H1 (cell line): ENCODE measurements at regions not wholly inside any gene's neighbourhood (a gene's known extent, or its start where the extent isn't known, plus 50 kb on each side); places are given as distances from the start of the nearest gene placed in this dataset.

Experiments
- CTCF ChIA-PET: fragments of 300-600 bp; sonication (Branson Sonifier 250); formaldehyde crosslinking; loops from one replicate; lab custom pipeline; 2021; ENCODE audit not compliant: partially characterized antibody; lab: Charles Lee
- POLR2A ChIA-PET: fragments of 300-600 bp; sonication (Branson Sonifier 250); formaldehyde crosslinking; loops from one replicate; lab custom pipeline; 2021; ENCODE audit warnings: inconsistent platforms; ENCODE audit not compliant: partially characterized antibody; lab: Charles Lee
- DNase-seq, 2 experiments: peaks; one replicate each; pipeline versions ENCODE4 v3.0.0 to v3.0.0-alpha.2; 2010 to 2022; ENCODE audit warnings: low spot score in 2 of 2, low read depth in 1 of 2, mixed read lengths in 1 of 2
- FAIRE-seq: peaks from 2 replicates; lab custom pipeline; 2011; peaks lifted over from hg19 to GRCh38; lab: Jason Lieb, UNC
- H2AFZ ChIP-seq: 2 replicates; pipeline ENCODE4 v1.8.1; 2012; ENCODE audit warnings: low read length, inconsistent platforms
- H2AK5ac ChIP-seq: 2 replicates; pipeline ENCODE4 v1.6.1; 2013; ENCODE audit warnings: low read depth, low read length
- H2BK120ac ChIP-seq: replicated peaks from 2 replicates; pipeline ENCODE3; 2013; ENCODE audit warnings: low read depth, low read length, inconsistent platforms
- H2BK12ac ChIP-seq: 2 replicates; pipeline ENCODE4 v1.6.1; 2013; ENCODE audit warnings: low read depth, low read length
- H2BK15ac ChIP-seq: 2 replicates; pipeline ENCODE4 v1.6.1; 2013; ENCODE audit warnings: low read length
- H2BK20ac ChIP-seq: 2 replicates; pipeline ENCODE4 v1.6.1; 2013; ENCODE audit warnings: low read length
- H2BK5ac ChIP-seq: 2 replicates; pipeline ENCODE4 v1.6.1; 2013; ENCODE audit warnings: low read depth, low read length
- H3K14ac ChIP-seq: 2 replicates; pipeline ENCODE4 v1.6.1; 2013; ENCODE audit warnings: inconsistent platforms; ENCODE audit not compliant: insufficient read length
- H3K18ac ChIP-seq: 2 replicates; pipeline ENCODE4 v1.6.1; 2013; ENCODE audit warnings: low read length; ENCODE audit errors: extremely low read depth
- H3K23ac ChIP-seq: 2 replicates; pipeline ENCODE4 v1.6.1; 2013; ENCODE audit warnings: inconsistent platforms; ENCODE audit not compliant: insufficient read length
- H3K23me2 ChIP-seq: 2 replicates; pipeline ENCODE4 v1.6.1; 2013; ENCODE audit warnings: low read depth, low read length
- H3K27ac ChIP-seq: 2 replicates; pipeline ENCODE4 v1.6.1; 2011; ENCODE audit warnings: low read depth, low read length, inconsistent platforms
- H3K27me3 ChIP-seq, 4 experiments: replicated peaks in 1 of 4; 1 replicate in 1 of 4; 2 replicates in 3 of 4; pipeline versions ENCODE4 v1.6.1 to v1.8.1; 2011 to 2013; ENCODE audit warnings: low read length in 3 of 4, mild to moderate bottlenecking in 3 of 4, inconsistent platforms in 2 of 4, mixed read lengths in 2 of 4, moderate library complexity in 1 of 4; ENCODE audit not compliant: control insufficient read depth in 3 of 4, insufficient read depth in 3 of 4; ENCODE audit errors: extremely low read depth in 1 of 4
- H3K36me3 ChIP-seq, 4 experiments: 2 replicates each; pipeline versions ENCODE4 v1.6.1 to v1.8.1; 2011 to 2013; ENCODE audit warnings: mild to moderate bottlenecking in 4 of 4, low read length in 3 of 4, moderate library complexity in 2 of 4, control low read depth in 1 of 4, inconsistent platforms in 1 of 4; ENCODE audit not compliant: insufficient read depth in 4 of 4, control insufficient read depth in 2 of 4
- H3K4ac ChIP-seq: replicated peaks from 2 replicates; pipeline ENCODE3; 2013; ENCODE audit warnings: low read length, low read depth, mixed read lengths, inconsistent platforms; ENCODE audit not compliant: insufficient read length
- H3K4me1 ChIP-seq, 4 experiments: replicated peaks in 1 of 4; 1 replicate in 1 of 4; 2 replicates in 3 of 4; pipeline versions ENCODE4 v1.6.1 to v1.8.1; 2011 to 2013; ENCODE audit warnings: low read length in 3 of 4, inconsistent platforms in 2 of 4, mixed read lengths in 1 of 4; ENCODE audit not compliant: insufficient read depth in 4 of 4, control insufficient read depth in 3 of 4
- H3K4me2 ChIP-seq, 2 experiments: 2 replicates each; pipeline versions ENCODE4 v1.6.1 to v1.8.1; 2011 to 2013; ENCODE audit warnings: low read depth in 2 of 2, low read length in 2 of 2, control low read depth in 1 of 2, inconsistent platforms in 1 of 2, mild to moderate bottlenecking in 1 of 2; ENCODE audit not compliant: insufficient read depth in 1 of 2
- H3K4me3 ChIP-seq, 4 experiments: fragments of 200-600, 300-600 bp in 1 of 4; sonication (generic), shearing (Covaris generic), sonication (Bioruptor Twin) in 1 of 4; 2 replicates each; pipeline versions ENCODE4 v1.5.1 to v1.8.1; 2011 to 2016; ENCODE audit warnings: low read length in 4 of 4, low read depth in 3 of 4, control low read depth in 2 of 4, inconsistent platforms in 2 of 4, mild to moderate bottlenecking in 2 of 4, mixed read lengths in 1 of 4, moderate library complexity in 1 of 4; ENCODE audit not compliant: insufficient read depth in 2 of 4; ENCODE audit errors: extremely low read depth in 1 of 4
- H3K56ac ChIP-seq: replicated peaks from 2 replicates; pipeline ENCODE3; 2013; ENCODE audit warnings: low read depth, mild to moderate bottlenecking, mixed read lengths, low read length, inconsistent platforms; ENCODE audit not compliant: insufficient read length
- H3K79me1 ChIP-seq: 2 replicates; pipeline ENCODE4 v1.6.1; 2013; ENCODE audit warnings: low read depth, low read length, control low read depth
- H3K79me2 ChIP-seq, 2 experiments: 2 replicates each; pipeline versions ENCODE4 v1.6.1 to v1.8.1; 2012 to 2013; ENCODE audit warnings: low read length in 2 of 2, mild to moderate bottlenecking in 2 of 2, inconsistent platforms in 1 of 2; ENCODE audit not compliant: insufficient read depth in 2 of 2, control insufficient read depth in 1 of 2
- H3K9ac ChIP-seq, 4 experiments: replicated peaks in 1 of 4; 1 replicate in 1 of 4; 2 replicates in 3 of 4; pipeline versions ENCODE4 v1.6.1 to v1.8.1; 2011 to 2013; ENCODE audit warnings: low read depth in 3 of 4, low read length in 3 of 4, control low read depth in 2 of 4, mild to moderate bottlenecking in 2 of 4, moderate library complexity in 2 of 4, inconsistent platforms in 1 of 4; ENCODE audit errors: extremely low read depth in 1 of 4
- H3K9me3 ChIP-seq, 2 experiments: 2 replicates each; pipeline versions ENCODE4 v1.6.1 to v1.8.1; 2012 to 2013; ENCODE audit warnings: mild to moderate bottlenecking in 2 of 2, moderate library complexity in 2 of 2, control low read depth in 1 of 2, inconsistent platforms in 1 of 2, low read depth in 1 of 2, low read length in 1 of 2, mixed read lengths in 1 of 2; ENCODE audit not compliant: insufficient read depth in 2 of 2
- H4K20me1 ChIP-seq, 2 experiments: replicated peaks in 1 of 2; 2 replicates each; pipeline versions ENCODE3 to v1.8.1; 2011 to 2013; ENCODE audit warnings: inconsistent platforms in 2 of 2, low read length in 2 of 2, mild to moderate bottlenecking in 1 of 2; ENCODE audit not compliant: insufficient read depth in 2 of 2, control insufficient read depth in 1 of 2
- H4K5ac ChIP-seq: 2 replicates; pipeline ENCODE4 v1.6.1; 2013; ENCODE audit warnings: low read length, low read depth, mixed read lengths, inconsistent platforms; ENCODE audit not compliant: insufficient read length
- H4K8ac ChIP-seq: 2 replicates; pipeline ENCODE4 v1.8.0; 2013; ENCODE audit warnings: mild to moderate bottlenecking, moderate library complexity, low read length, inconsistent platforms; ENCODE audit not compliant: insufficient read depth; ENCODE audit errors: extremely low read depth
- H4K91ac ChIP-seq: replicated peaks from 2 replicates; pipeline ENCODE3; 2013; ENCODE audit warnings: low read length, mixed read lengths, inconsistent platforms; ENCODE audit not compliant: insufficient read length
- HDAC2 ChIP-seq, 2 experiments: fragments of 300-600 bp in 1 of 2; sonication (generic) in 1 of 2; IDR thresholded peaks; 2 replicates each; pipeline ENCODE4 v1.6.1; 2011 to 2012; ENCODE audit warnings: low read depth in 2 of 2, low read length in 2 of 2, mild to moderate bottlenecking in 2 of 2, moderate library complexity in 2 of 2, borderline replicate concordance in 1 of 2, inconsistent platforms in 1 of 2
- RXRA ChIP-seq: IDR thresholded peaks from 2 replicates; pipeline ENCODE4 v1.6.1; 2011; ENCODE audit warnings: low read depth, mild to moderate bottlenecking, low read length, moderate library complexity; ENCODE audit not compliant: insufficient read depth
- TF ChIP-seq, protein P1 (sequence below), 3 experiments: IDR thresholded peaks; 1 replicate in 2 of 3; 2 replicates in 1 of 3; pipeline versions ENCODE4 v1.5.1 to v1.6.1; 2011; ENCODE audit warnings: low read length in 3 of 3, mild to moderate bottlenecking in 3 of 3, inconsistent platforms in 2 of 3, low read depth in 1 of 3, moderate library complexity in 1 of 3; ENCODE audit not compliant: insufficient read depth in 1 of 3; ENCODE audit errors: control extremely low read depth in 1 of 3
- TF ChIP-seq, protein P2 (sequence below): IDR thresholded peaks from 2 replicates; pipeline ENCODE4 v1.6.1; 2011; ENCODE audit warnings: low read length, improper control_type of control experiment

DNA sequence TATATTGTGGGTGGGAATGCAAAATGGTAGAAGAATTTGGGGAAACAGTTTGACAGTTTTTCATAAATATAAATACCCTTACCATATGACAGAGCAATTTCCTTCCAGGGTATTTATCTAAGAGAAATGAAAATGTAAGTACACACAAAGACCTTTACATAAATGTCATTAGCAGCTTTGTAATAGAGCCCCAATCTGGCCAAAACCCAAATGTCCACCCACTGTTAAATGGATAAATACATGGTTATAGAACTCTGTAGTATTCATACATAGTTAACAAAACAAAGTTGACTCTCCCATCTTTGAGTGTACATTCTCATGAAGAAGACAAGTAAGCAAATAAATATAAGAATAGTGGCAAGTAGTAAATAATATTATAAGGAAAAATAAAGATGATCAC lies 514.8 kb upstream of the NOX3 start:
- H3K27me3 ChIP-seq, result no peaks in the 10 kb centered on the region
- no peak overlapping the region for H3K4me2 ChIP-seq
- no peak overlapping the region for H2AK5ac ChIP-seq
- H3K18ac ChIP-seq, result no peak overlapping the region
- no peaks in the 10 kb centered on the region for H3K79me1 ChIP-seq
- H3K9me3 ChIP-seq, result 0 out of 4 replicates have a peak, but pooled peaks cover 0 to 3% of the 10 kb centered on the region in 2 experiments
- H4K8ac ChIP-seq, result no peak overlapping the region
- H3K36me3 ChIP-seq, result no peaks in the 10 kb centered on the region
- DNase-seq (no peak), FAIRE-seq (no peak)
- TF ChIP-seq, protein P1, sequence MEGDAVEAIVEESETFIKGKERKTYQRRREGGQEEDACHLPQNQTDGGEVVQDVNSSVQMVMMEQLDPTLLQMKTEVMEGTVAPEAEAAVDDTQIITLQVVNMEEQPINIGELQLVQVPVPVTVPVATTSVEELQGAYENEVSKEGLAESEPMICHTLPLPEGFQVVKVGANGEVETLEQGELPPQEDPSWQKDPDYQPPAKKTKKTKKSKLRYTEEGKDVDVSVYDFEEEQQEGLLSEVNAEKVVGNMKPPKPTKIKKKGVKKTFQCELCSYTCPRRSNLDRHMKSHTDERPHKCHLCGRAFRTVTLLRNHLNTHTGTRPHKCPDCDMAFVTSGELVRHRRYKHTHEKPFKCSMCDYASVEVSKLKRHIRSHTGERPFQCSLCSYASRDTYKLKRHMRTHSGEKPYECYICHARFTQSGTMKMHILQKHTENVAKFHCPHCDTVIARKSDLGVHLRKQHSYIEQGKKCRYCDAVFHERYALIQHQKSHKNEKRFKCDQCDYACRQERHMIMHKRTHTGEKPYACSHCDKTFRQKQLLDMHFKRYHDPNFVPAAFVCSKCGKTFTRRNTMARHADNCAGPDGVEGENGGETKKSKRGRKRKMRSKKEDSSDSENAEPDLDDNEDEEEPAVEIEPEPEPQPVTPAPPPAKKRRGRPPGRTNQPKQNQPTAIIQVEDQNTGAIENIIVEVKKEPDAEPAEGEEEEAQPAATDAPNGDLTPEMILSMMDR (IDR thresholded peaks at IDR 0.05; ENCODE audit: control extremely low read depth in 1 of 3, insufficient read depth in 1 of 3, low read depth in 1 of 3, low read length in 3 of 3), result no peak
- TF ChIP-seq, protein P2, sequence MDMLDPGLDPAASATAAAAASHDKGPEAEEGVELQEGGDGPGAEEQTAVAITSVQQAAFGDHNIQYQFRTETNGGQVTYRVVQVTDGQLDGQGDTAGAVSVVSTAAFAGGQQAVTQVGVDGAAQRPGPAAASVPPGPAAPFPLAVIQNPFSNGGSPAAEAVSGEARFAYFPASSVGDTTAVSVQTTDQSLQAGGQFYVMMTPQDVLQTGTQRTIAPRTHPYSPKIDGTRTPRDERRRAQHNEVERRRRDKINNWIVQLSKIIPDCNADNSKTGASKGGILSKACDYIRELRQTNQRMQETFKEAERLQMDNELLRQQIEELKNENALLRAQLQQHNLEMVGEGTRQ, result no peak
- no peak for TF ChIP-seq RXRA
- TF ChIP-seq HDAC2 (IDR thresholded peaks at IDR 0.05; ENCODE audit: borderline replicate concordance in 1 of 2, low read depth in 2 of 2, low read length in 2 of 2), result no peak
- H3K23ac ChIP-seq, result no peak overlapping the region
- no peak overlapping the region for H2BK15ac ChIP-seq
- no peak overlapping the region for H3K56ac ChIP-seq
- no peak overlapping the region for H3K4me3 ChIP-seq
- no peak overlapping the region for H3K4ac ChIP-seq
- no peak overlapping the region for H3K27ac ChIP-seq
- H4K20me1 ChIP-seq, result no peaks in the 10 kb centered on the region
- H4K5ac ChIP-seq, result no peak overlapping the region
- H3K79me2 ChIP-seq, result no peaks in the 10 kb centered on the region
- H2AFZ ChIP-seq, result no peak overlapping the region
- no peak overlapping the region for H4K91ac ChIP-seq
- POLR2A ChIA-PET, result no interaction called here
- H3K14ac ChIP-seq, result no peak overlapping the region
- H2BK20ac ChIP-seq, result no peak overlapping the region
- CTCF ChIA-PET, result interaction anchor here (1.2 kb wide), 1 partner anchor 10 kb away, joined by 3 read pairs; no protein-coding TSS in a partner anchor
- no peak overlapping the region for H2BK5ac ChIP-seq
- H2BK12ac ChIP-seq, result no peak overlapping the region
- H3K4me1 ChIP-seq, result no peaks in the 10 kb centered on the region
- H3K23me2 ChIP-seq, result no peaks in the 10 kb centered on the region
- no peak overlapping the region for H2BK120ac ChIP-seq
- no peak overlapping the region for H3K9ac ChIP-seq
